Spleen (tissue), 7 donors: ENCODE measurements at regions not wholly inside any gene's neighbourhood (a gene's known extent, or its start where the extent isn't known, plus 50 kb on each side); places are given as distances from the start of the nearest gene placed in this dataset.

ENCODE experiments used
- CTCF ChIP-seq, 11 experiments: fragments of 200-600 bp in 7 of 11; fragments of 450-650 bp in 4 of 11; sonication (generic) in 4 of 11; IDR thresholded peaks in 8 of 11; conservative IDR thresholded peaks in 3 of 11; 1 replicate in 7 of 11; 2 replicates in 4 of 11; pipeline versions ENCODE4 v1.4.0 to v1.8.0; 2016 to 2021; ENCODE audit warnings: antibody characterized with exemption in 11 of 11, inconsistent platforms in 4 of 11, mild to moderate bottlenecking in 1 of 11
- POLR2A ChIP-seq, 3 donors: fragments of 450-650 bp; IDR thresholded peaks; one replicate each; pipeline ENCODE4 v1.5.1; 2017; ENCODE audit warnings: antibody characterized with exemption in 3 of 3, mild to moderate bottlenecking in 1 of 3
- POLR2AphosphoS5 ChIP-seq, 3 donors: sonication (generic); formaldehyde crosslinking; IDR thresholded peaks; one replicate each; pipeline ENCODE4 v1.5.1; 2017; ENCODE audit warnings: antibody characterized with exemption in 3 of 3
- donor health status: DM: no; HTN: no; CAD: no; lungs with moderate emphysema.
- donor health status: DM: no; HTN: no; CAD: no.
- donor health status: DM: no; HTN: no; CAD: no.

DNA sequence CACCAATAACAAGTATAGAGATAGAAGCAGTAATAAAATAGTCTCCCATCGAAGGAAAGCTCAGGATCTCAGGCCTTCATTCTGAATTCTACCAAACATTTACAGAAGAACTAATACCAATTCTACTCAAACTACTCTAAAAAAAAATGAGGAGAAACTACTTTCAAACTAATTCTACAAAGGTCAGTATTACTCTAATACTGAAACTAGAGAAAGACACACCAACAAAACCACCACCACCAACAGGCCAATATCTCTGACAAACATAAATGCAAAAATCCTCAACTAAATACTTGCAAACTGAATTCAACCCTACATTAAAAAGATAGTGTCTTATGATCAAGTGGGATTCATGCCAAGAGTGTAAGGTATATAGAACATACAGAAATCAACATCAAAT lies 1078.4 kb downstream of the KCNT2 start:
- TF ChIP-seq CTCF (IDR thresholded peaks at IDR 0.05 in 8 of 11, conservative IDR thresholded peaks at IDR 0.05 in 3 of 11) = no peak
- no peak for TF ChIP-seq POLR2A (IDR thresholded peaks at IDR 0.05)
- TF ChIP-seq POLR2AphosphoS5 (IDR thresholded peaks at IDR 0.05) = no peak
